ENCODE measurements at regions not wholly inside any gene's neighbourhood (a gene's known extent, or its start where the extent isn't known, plus 50 kb on each side); places are given as distances from the start of the nearest gene placed in this dataset.

DNA sequence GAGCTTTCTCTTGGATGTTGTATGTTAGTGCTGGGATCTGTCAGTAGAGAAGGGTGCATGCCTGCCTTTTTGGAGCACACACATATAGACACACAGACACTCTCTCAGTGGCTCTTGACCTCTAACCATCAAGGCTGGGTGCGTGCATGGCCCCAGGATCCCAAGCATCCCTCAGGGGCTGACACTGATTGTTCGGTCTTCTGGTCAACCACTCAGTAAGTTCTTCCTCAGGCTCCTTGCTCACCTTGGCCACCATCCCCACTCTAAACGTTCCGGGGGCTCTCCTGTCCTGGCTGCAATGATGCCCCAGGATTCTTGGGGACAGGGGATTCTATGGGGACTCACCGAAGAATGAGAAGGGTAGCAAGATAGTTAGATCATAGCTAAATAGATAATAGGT is 179.6 kb downstream of the SHOX start:
- TF ChIP-seq POLR2A (IDR thresholded peaks at IDR 0.05), result no peak
- TF ChIP-seq, protein P1, sequence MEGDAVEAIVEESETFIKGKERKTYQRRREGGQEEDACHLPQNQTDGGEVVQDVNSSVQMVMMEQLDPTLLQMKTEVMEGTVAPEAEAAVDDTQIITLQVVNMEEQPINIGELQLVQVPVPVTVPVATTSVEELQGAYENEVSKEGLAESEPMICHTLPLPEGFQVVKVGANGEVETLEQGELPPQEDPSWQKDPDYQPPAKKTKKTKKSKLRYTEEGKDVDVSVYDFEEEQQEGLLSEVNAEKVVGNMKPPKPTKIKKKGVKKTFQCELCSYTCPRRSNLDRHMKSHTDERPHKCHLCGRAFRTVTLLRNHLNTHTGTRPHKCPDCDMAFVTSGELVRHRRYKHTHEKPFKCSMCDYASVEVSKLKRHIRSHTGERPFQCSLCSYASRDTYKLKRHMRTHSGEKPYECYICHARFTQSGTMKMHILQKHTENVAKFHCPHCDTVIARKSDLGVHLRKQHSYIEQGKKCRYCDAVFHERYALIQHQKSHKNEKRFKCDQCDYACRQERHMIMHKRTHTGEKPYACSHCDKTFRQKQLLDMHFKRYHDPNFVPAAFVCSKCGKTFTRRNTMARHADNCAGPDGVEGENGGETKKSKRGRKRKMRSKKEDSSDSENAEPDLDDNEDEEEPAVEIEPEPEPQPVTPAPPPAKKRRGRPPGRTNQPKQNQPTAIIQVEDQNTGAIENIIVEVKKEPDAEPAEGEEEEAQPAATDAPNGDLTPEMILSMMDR (IDR thresholded peaks at IDR 0.05), result no peak
- Histone ChIP-seq H3K27ac (no peak overlapping the region), H3K9me3 (no peaks in the 10 kb centered on the region), H3K27me3 (no peaks in the 10 kb centered on the region), H3K4me1 (no peaks in the 10 kb centered on the region), H3K36me3 (replicated peaks in 1 of 2; ENCODE audit: insufficient read depth in 1 of 2, low read depth in 2 of 2) (no peaks in the 10 kb centered on the region), H3K4me3 (no peak overlapping the region)
- intact Hi-C loops (cut with DNase I), result no loop called here
- DNase-seq (no peak), ATAC-seq (no peak)
- 67 to 88% methylated on average over 5 of the region's 5 CpGs for WGBS, 2 donors

DNA sequence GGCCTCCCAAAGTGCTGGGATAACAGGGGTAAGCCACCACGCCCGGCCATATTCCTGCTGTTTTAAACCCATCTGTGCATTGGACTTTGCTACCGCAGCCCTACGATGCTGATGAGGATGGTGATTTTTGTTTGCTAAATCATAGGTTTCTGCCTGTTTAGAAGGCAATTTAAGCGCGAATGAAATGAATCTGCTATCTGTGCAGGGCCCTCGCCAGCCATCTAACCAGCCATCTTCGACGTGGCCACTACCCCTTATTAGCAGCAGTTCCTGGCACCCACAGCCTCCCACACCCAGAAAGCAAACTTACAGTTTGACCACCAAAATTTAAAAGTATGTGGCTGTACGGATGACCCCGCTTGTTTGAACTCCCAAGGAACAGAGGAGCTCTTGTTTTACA is 178.5 kb downstream of the SHOX start:
- TF ChIP-seq, protein P1 (IDR thresholded peaks at IDR 0.05), result no peak
- no peak for TF ChIP-seq POLR2A (IDR thresholded peaks at IDR 0.05)
- no peak for DNase-seq
- no peak for ATAC-seq
- no peaks in the 10 kb centered on the region for H3K4me1 ChIP-seq
- H3K4me3 ChIP-seq, result no peak overlapping the region
- H3K27me3 ChIP-seq, result no peaks in the 10 kb centered on the region
- WGBS, 2 donors, result 80% methylated on average over 11 of the region's 11 CpGs
- no peak overlapping the region for H3K27ac ChIP-seq
- intact Hi-C loops (cut with DNase I), result no loop called here
- H3K9me3 ChIP-seq, result no peaks in the 10 kb centered on the region
- H3K36me3 ChIP-seq (replicated peaks in 1 of 2; ENCODE audit: insufficient read depth in 1 of 2, low read depth in 2 of 2), result no peaks in the 10 kb centered on the region

DNA sequence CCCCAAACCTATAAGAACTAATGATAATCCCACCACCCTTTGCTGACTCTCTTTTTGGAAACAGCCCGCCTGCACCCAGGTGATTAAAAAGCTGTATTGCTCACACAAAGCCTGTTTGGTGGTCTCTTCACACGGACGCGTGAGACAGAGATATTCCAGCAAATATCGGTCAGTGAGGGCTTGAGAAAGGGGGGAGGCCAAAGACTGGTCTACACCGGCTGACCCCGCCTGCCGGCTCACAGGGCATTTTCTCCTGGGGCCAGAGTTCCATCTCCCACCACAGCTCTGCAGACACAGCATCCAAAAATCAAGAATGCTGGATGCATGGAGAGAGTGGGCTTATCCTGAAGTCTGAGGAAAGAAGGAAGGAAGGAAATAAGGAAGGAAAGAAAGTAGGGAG is 176.0 kb downstream of the SHOX start:
- TF ChIP-seq POLR2A (IDR thresholded peaks at IDR 0.05), result no peak
- TF ChIP-seq, protein P1 (IDR thresholded peaks at IDR 0.05), result no peak
- no peak overlapping the region for H3K4me3 ChIP-seq
- intact Hi-C loops (cut with DNase I), result no loop called here

DNA sequence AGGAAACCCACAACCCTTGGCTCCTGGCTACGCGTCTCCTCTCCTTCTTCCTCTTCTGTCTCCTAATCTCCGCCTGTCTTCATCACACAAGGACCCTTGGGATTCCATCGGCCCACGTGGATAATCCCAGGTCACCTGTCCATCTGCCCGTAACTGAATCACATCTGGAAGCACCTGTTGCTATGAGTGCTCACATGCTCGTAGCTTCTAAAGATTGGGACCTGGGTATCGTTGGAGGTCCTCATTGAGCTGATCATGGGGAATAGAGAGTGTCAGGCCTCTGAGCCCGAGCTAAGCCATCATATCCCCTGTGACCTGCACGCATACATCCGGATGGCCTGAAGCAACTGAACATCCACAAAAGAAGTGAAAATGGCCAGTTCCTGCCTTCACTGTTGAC is 175.4 kb downstream of the SHOX start:
- Histone ChIP-seq H3K27ac (no peak overlapping the region), H3K9me3 (no peaks in the 10 kb centered on the region), H3K4me3 (no peak overlapping the region), H3K36me3 (replicated peaks in 1 of 2; ENCODE audit: insufficient read depth in 1 of 2, low read depth in 2 of 2) (no peaks in the 10 kb centered on the region), H3K27me3 (no peaks in the 10 kb centered on the region), H3K4me1 (no peaks in the 10 kb centered on the region)
- TF ChIP-seq POLR2A (IDR thresholded peaks at IDR 0.05), result no peak
- TF ChIP-seq, protein P1 (IDR thresholded peaks at IDR 0.05), result no peak
- 55 to 80% methylated on average over 10 to 11 of the region's 11 CpGs for WGBS, 2 donors
- intact Hi-C loops (cut with DNase I), result no loop called here
- ATAC-seq (no peak), DNase-seq (no peak)

More for the DNA sequence above, 176.0 kb downstream of the SHOX start:
- Histone ChIP-seq H3K27me3 (no peaks in the 10 kb centered on the region), H3K4me1 (no peaks in the 10 kb centered on the region), H3K9me3 (no peaks in the 10 kb centered on the region), H3K27ac (no peak overlapping the region), H3K36me3 (replicated peaks in 1 of 2; ENCODE audit: insufficient read depth in 1 of 2, low read depth in 2 of 2) (no peaks in the 10 kb centered on the region)
- DNase-seq (no peak), ATAC-seq (no peak)
- 77 to 91% methylated on average over 8 of the region's 8 CpGs for WGBS, 2 donors

DNA sequence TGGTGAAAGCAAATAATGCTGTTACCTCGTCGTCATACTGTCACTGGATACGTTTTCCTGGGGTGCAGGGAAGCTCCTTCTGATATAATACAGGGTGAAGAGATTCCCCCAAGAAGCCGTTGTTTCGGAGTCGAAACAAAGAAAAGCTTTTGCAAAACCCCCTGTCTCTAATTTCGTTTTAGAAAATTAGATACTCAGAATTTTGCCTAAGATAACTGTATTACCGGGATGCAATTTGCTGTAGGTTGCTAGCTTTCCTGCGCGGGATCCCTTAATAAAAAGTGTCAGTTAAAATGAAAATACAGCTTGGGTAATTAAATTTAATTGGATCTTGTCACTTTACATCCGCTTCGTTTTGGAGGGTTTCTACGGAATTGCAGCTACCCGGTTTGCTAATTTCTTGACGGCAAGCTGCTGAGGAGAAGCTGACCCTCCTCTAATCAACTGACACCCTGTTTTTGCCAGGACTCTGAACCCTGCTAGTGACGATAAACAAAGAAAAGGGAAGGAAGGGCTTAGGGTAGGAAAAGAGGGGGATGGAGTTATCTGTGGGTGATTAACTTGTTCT is 174.6 kb downstream of the SHOX start:
- Histone ChIP-seq H3K9me3 (no peaks in the 10 kb centered on the region), H3K4me3 (no peak overlapping the region), H3K27ac (no peak overlapping the region), H3K36me3 (replicated peaks in 1 of 2; ENCODE audit: insufficient read depth in 1 of 2, low read depth in 2 of 2) (no peaks in the 10 kb centered on the region), H3K4me1 (no peaks in the 10 kb centered on the region), H3K27me3 (no peaks in the 10 kb centered on the region)
- ATAC-seq, result no peak
- 26 to 28% methylated on average over 16 of the region's 16 CpGs for WGBS, 2 donors
- DNase-seq, result no peak
- intact Hi-C loops (cut with DNase I), result no loop called here
- TF ChIP-seq, protein P1 (IDR thresholded peaks at IDR 0.05), result no peak
- TF ChIP-seq POLR2A (IDR thresholded peaks at IDR 0.05), result no peak
